Breast epithelium (tissue), 3 donors: ENCODE measurements at regions not wholly inside any gene's neighbourhood (a gene's known extent, or its start where the extent isn't known, plus 50 kb on each side); places are given as distances from the start of the nearest gene placed in this dataset.
"Not testable (repeated sequence)": the region's sequence is repeated elsewhere in the genome, so short reads cannot be mapped to it uniquely, and the experiment has no call there.

Source experiments
- CTCF ChIP-seq, 3 donors: fragments of 450-650 bp; IDR thresholded peaks; one replicate each; pipeline ENCODE4 v1.5.1; 2016 to 2017; ENCODE audit warnings: antibody characterized with exemption in 3 of 3, mild to moderate bottlenecking in 3 of 3, moderate library complexity in 3 of 3
- POLR2A ChIP-seq: fragments of 450-650 bp; IDR thresholded peaks from one replicate; pipeline ENCODE4 v1.6.1; 2016; ENCODE audit warnings: antibody characterized with exemption, mild to moderate bottlenecking, moderate library complexity

DNA sequence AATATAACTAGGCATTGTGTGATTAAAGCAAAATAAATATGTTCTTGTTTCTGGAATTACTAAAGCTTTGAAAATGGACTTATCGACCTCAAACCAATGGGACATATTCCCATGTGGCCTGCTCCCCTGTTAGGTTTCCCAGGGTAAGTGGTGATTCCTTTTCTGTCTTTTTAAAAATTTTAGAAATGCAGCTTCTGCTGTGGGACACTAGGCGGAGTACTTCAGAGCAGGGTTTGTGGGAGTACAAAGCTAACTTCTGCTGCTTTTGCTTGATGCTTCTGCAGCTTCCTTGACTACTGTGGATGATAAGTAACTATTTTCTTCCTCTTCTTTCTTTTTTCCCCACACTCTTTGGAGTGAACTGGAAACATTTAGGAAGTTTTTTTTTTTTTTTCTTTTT is 2632.4 kb upstream of the DEFB115 start:
- not testable (repeated sequence) for TF ChIP-seq CTCF (IDR thresholded peaks at IDR 0.05); POLR2A
